GM12891 (cell line): ENCODE measurements at regions not wholly inside any gene's neighbourhood (a gene's known extent, or its start where the extent isn't known, plus 50 kb on each side); places are given as distances from the start of the nearest gene placed in this dataset.

Experiments used
- POLR2A ChIP-seq: IDR thresholded peaks from 2 replicates; pipeline ENCODE4 v1.6.1; 2011; ENCODE audit warnings: low read depth, low read length, control low read depth
- TAF1 ChIP-seq: IDR thresholded peaks from 2 replicates; pipeline ENCODE4 v1.6.1; 2011; ENCODE audit warnings: low read depth, low read length, control low read depth

DNA sequence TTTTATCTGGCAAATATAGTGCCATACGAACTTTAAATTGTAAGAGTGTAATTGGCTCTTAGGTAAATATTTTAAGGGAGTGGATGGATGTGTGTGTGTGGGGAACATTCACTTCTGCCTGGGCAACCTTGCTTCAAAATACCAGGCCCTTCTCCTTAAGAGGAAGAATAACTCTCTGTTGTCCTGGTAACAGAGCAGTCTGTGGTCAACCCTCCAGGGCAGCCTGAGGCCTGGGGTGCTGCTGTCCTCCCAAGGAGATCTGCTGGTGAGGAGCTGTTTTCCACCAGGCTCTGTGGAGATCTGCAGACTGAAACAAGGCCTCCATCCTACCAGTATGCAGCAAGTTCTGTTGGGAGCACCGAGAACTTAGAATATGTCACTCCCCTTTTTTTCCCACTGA, 325.2 kb downstream of the PSAT1 start:
- TF ChIP-seq POLR2A (no peak), TAF1 (no peak)
